ENCODE measurements at regions not wholly inside any gene's neighbourhood (a gene's known extent, or its start where the extent isn't known, plus 50 kb on each side); places are given as distances from the start of the nearest gene placed in this dataset.

GRCh38 chr14:61171727-61172126 lies 109.4 kb downstream of the TMEM30B start:
- H3K4me2 ChIP-seq (ENCODE audit: low read depth, low read length, poor library complexity, severe bottlenecking), result no peak overlapping the region
- H3K9me2 ChIP-seq (replicated peaks; ENCODE audit: insufficient read depth, low read length), result no peaks in the 10 kb centered on the region
- H3K27ac ChIP-seq (ENCODE audit: low read length), result no peak overlapping the region
- H3K9me3 ChIP-seq (ENCODE audit: low read length), result peaks cover 8% of the 10 kb centered on the region; the same call in 1 of the 2 replicates
- peak overlapping the region; percentile 35 for H2AFZ ChIP-seq (ENCODE audit: low read length)
- no peaks in the 10 kb centered on the region for H3K27me3 ChIP-seq (ENCODE audit: low read length)
- DNase-seq, result no peak
- no peaks in the 10 kb centered on the region for H3K36me3 ChIP-seq (ENCODE audit: insufficient read depth, low read length)
- no peaks in the 10 kb centered on the region for H4K20me1 ChIP-seq (ENCODE audit: insufficient read depth, low read depth, low read length)
- H3K4me1 ChIP-seq (ENCODE audit: low read length), result peaks cover 18% of the 10 kb centered on the region
- no peaks in the 10 kb centered on the region for H3K79me2 ChIP-seq (ENCODE audit: low read length)
- H3K9ac ChIP-seq (ENCODE audit: low read length), result no peak overlapping the region
- H3K4me3 ChIP-seq (ENCODE audit: low read length), result no peak overlapping the region

- no peaks in the 10 kb centered on the region for H4K20me1 ChIP-seq (ENCODE audit: insufficient read depth, low read depth, low read length)
- no peak overlapping the region for H3K27ac ChIP-seq (ENCODE audit: low read length)
- H3K4me3 ChIP-seq (ENCODE audit: low read length), result no peak overlapping the region
- H3K36me3 ChIP-seq (ENCODE audit: insufficient read depth, low read length), result no peaks in the 10 kb centered on the region
- H3K9me3 ChIP-seq (ENCODE audit: low read length), result peaks cover 6% of the 10 kb centered on the region; the same call in 1 of the 2 replicates
- H3K9me2 ChIP-seq (replicated peaks; ENCODE audit: insufficient read depth, low read length), result no peaks in the 10 kb centered on the region
- H2AFZ ChIP-seq (ENCODE audit: low read length), result no peak overlapping the region
- no peaks in the 10 kb centered on the region for H3K79me2 ChIP-seq (ENCODE audit: low read length)
- H3K4me2 ChIP-seq (ENCODE audit: low read depth, low read length, poor library complexity, severe bottlenecking), result no peak overlapping the region
- DNase-seq, result no peak
- H3K4me1 ChIP-seq (ENCODE audit: low read length), result no peaks in the 10 kb centered on the region
- H3K9ac ChIP-seq (ENCODE audit: low read length), result no peak overlapping the region
- no peaks in the 10 kb centered on the region for H3K27me3 ChIP-seq (ENCODE audit: low read length)
Observed at GRCh38 chr14:61168141-61168540, 113.0 kb downstream of the TMEM30B start.

- Histone ChIP-seq H3K36me3 (ENCODE audit: insufficient read depth, low read length) (no peaks in the 10 kb centered on the region), H3K4me2 (ENCODE audit: low read depth, low read length, poor library complexity, severe bottlenecking) (no peak overlapping the region), H3K79me2 (ENCODE audit: low read length) (no peaks in the 10 kb centered on the region), H2AFZ (ENCODE audit: low read length) (no peak overlapping the region), H3K27ac (ENCODE audit: low read length) (no peak overlapping the region), H3K27me3 (ENCODE audit: low read length) (no peaks in the 10 kb centered on the region), H3K4me3 (ENCODE audit: low read length) (no peak overlapping the region), H3K4me1 (ENCODE audit: low read length) (no peaks in the 10 kb centered on the region), H3K9me3 (ENCODE audit: low read length) (peaks cover 1% of the 10 kb centered on the region; the same call in 1 of the 2 replicates), H3K9me2 (replicated peaks; ENCODE audit: insufficient read depth, low read length) (no peaks in the 10 kb centered on the region), H4K20me1 (ENCODE audit: insufficient read depth, low read depth, low read length) (no peaks in the 10 kb centered on the region), H3K9ac (ENCODE audit: low read length) (no peak overlapping the region)
- DNase-seq, result no peak
Observed at GRCh38 chr14:61167642-61168041, 113.5 kb downstream of the TMEM30B start.

- Histone ChIP-seq H3K4me3 (ENCODE audit: low read length) (no peak overlapping the region), H3K9me2 (replicated peaks; ENCODE audit: insufficient read depth, low read length) (no peaks in the 10 kb centered on the region), H3K9ac (ENCODE audit: low read length) (no peak overlapping the region), H2AFZ (ENCODE audit: low read length) (0 out of 2 replicates have a peak overlapping the region, but pooled peaks have one; percentile 29), H3K27me3 (ENCODE audit: low read length) (no peaks in the 10 kb centered on the region), H3K79me2 (ENCODE audit: low read length) (no peaks in the 10 kb centered on the region), H3K27ac (ENCODE audit: low read length) (no peak overlapping the region), H3K4me2 (ENCODE audit: low read depth, low read length, poor library complexity, severe bottlenecking) (no peak overlapping the region), H4K20me1 (ENCODE audit: insufficient read depth, low read depth, low read length) (no peaks in the 10 kb centered on the region), H3K36me3 (ENCODE audit: insufficient read depth, low read length) (no peaks in the 10 kb centered on the region), H3K4me1 (ENCODE audit: low read length) (no peaks in the 10 kb centered on the region), H3K9me3 (ENCODE audit: low read length) (no peaks in the 10 kb centered on the region)
- DNase-seq, result peak; percentile 53
Observed at GRCh38 chr14:61160798-61161197, 120.3 kb downstream of the TMEM30B start.

GRCh38 chr14:61154641-61155040 lies 126.5 kb downstream of the TMEM30B start:
- H3K79me2 ChIP-seq (ENCODE audit: low read length), result no peaks in the 10 kb centered on the region
- H3K36me3 ChIP-seq (ENCODE audit: insufficient read depth, low read length), result no peaks in the 10 kb centered on the region
- H3K27me3 ChIP-seq (ENCODE audit: low read length), result no peaks in the 10 kb centered on the region
- H3K4me2 ChIP-seq (ENCODE audit: low read depth, low read length, poor library complexity, severe bottlenecking), result no peak overlapping the region
- no peaks in the 10 kb centered on the region for H3K9me3 ChIP-seq (ENCODE audit: low read length)
- no peak overlapping the region for H3K27ac ChIP-seq (ENCODE audit: low read length)
- no peak overlapping the region for H3K9ac ChIP-seq (ENCODE audit: low read length)
- no peaks in the 10 kb centered on the region for H3K4me1 ChIP-seq (ENCODE audit: low read length)
- H3K4me3 ChIP-seq (ENCODE audit: low read length), result no peak overlapping the region
- no peaks in the 10 kb centered on the region for H4K20me1 ChIP-seq (ENCODE audit: insufficient read depth, low read depth, low read length)
- no peak for DNase-seq
- no peak overlapping the region for H2AFZ ChIP-seq (ENCODE audit: low read length)
- no peaks in the 10 kb centered on the region for H3K9me2 ChIP-seq (replicated peaks; ENCODE audit: insufficient read depth, low read length)

GRCh38 chr14:61153914-61154545 lies 127.1 kb downstream of the TMEM30B start:
- Histone ChIP-seq H3K4me1 (ENCODE audit: low read length) (no peaks in the 10 kb centered on the region), H3K9me3 (ENCODE audit: low read length) (no peaks in the 10 kb centered on the region), H3K9ac (ENCODE audit: low read length) (no peak overlapping the region), H3K4me3 (ENCODE audit: low read length) (no peak overlapping the region), H3K36me3 (ENCODE audit: insufficient read depth, low read length) (no peaks in the 10 kb centered on the region), H3K79me2 (ENCODE audit: low read length) (no peaks in the 10 kb centered on the region), H3K27me3 (ENCODE audit: low read length) (no peaks in the 10 kb centered on the region), H3K27ac (ENCODE audit: low read length) (no peak overlapping the region), H3K9me2 (replicated peaks; ENCODE audit: insufficient read depth, low read length) (no peaks in the 10 kb centered on the region), H3K4me2 (ENCODE audit: low read depth, low read length, poor library complexity, severe bottlenecking) (no peak overlapping the region), H2AFZ (ENCODE audit: low read length) (no peak overlapping the region), H4K20me1 (ENCODE audit: insufficient read depth, low read depth, low read length) (no peaks in the 10 kb centered on the region)
- no peak for DNase-seq

GRCh38 chr14:61153431-61153830 lies 127.7 kb downstream of the TMEM30B start:
- Histone ChIP-seq H3K9me2 (replicated peaks; ENCODE audit: insufficient read depth, low read length) (no peaks in the 10 kb centered on the region), H3K9me3 (ENCODE audit: low read length) (no peaks in the 10 kb centered on the region), H3K27ac (ENCODE audit: low read length) (no peak overlapping the region), H3K9ac (ENCODE audit: low read length) (no peak overlapping the region), H3K27me3 (ENCODE audit: low read length) (no peaks in the 10 kb centered on the region), H2AFZ (ENCODE audit: low read length) (no peak overlapping the region), H3K4me1 (ENCODE audit: low read length) (no peaks in the 10 kb centered on the region), H3K4me2 (ENCODE audit: low read depth, low read length, poor library complexity, severe bottlenecking) (no peak overlapping the region), H3K4me3 (ENCODE audit: low read length) (no peak overlapping the region), H4K20me1 (ENCODE audit: insufficient read depth, low read depth, low read length) (no peaks in the 10 kb centered on the region), H3K79me2 (ENCODE audit: low read length) (no peaks in the 10 kb centered on the region), H3K36me3 (ENCODE audit: insufficient read depth, low read length) (no peaks in the 10 kb centered on the region)
- no peak for DNase-seq

GRCh38 chr14:61152851-61153364 lies 128.2 kb downstream of the TMEM30B start:
- Histone ChIP-seq H3K9me2 (replicated peaks; ENCODE audit: insufficient read depth, low read length) (no peaks in the 10 kb centered on the region), H3K4me3 (ENCODE audit: low read length) (no peak overlapping the region), H4K20me1 (ENCODE audit: insufficient read depth, low read depth, low read length) (no peaks in the 10 kb centered on the region), H2AFZ (ENCODE audit: low read length) (no peak overlapping the region), H3K27me3 (ENCODE audit: low read length) (no peaks in the 10 kb centered on the region), H3K9me3 (ENCODE audit: low read length) (no peaks in the 10 kb centered on the region), H3K79me2 (ENCODE audit: low read length) (no peaks in the 10 kb centered on the region), H3K4me1 (ENCODE audit: low read length) (no peaks in the 10 kb centered on the region), H3K36me3 (ENCODE audit: insufficient read depth, low read length) (no peaks in the 10 kb centered on the region), H3K9ac (ENCODE audit: low read length) (no peak overlapping the region), H3K4me2 (ENCODE audit: low read depth, low read length, poor library complexity, severe bottlenecking) (no peak overlapping the region), H3K27ac (ENCODE audit: low read length) (no peak overlapping the region)
- no peak for DNase-seq

All from Karpas-422 (cell line).